ENCODE measurements at regions not wholly inside any gene's neighbourhood (a gene's known extent, or its start where the extent isn't known, plus 50 kb on each side); places are given as distances from the start of the nearest gene placed in this dataset.

GRCh38 chr12:53852992-53853391 lies 85.6 kb upstream of the HOXC13 start:
- H3K4me3 ChIP-seq (replicated peaks in 1 of 3; ENCODE audit: insufficient read depth in 1 of 3, low read depth in 2 of 3, low read length in 3 of 3): no peak overlapping the region
- no peak overlapping the region for H2AFZ ChIP-seq (ENCODE audit: low read length)
- no peaks in the 10 kb centered on the region for H3K4me1 ChIP-seq (ENCODE audit: insufficient read depth, low read length)
- BruUV-seq (replicated peaks): no TSS peak
- FAIRE-seq (no peak), ATAC-seq (no peak), DNase-seq (ENCODE audit: low spot score) (no peak)
- H3K79me2 ChIP-seq (ENCODE audit: insufficient read depth, low read length): no peaks in the 10 kb centered on the region
- H3K9ac ChIP-seq (ENCODE audit: insufficient read depth, low read depth, low read length): no peak overlapping the region
- in situ Hi-C loops (cut with HindIII; ENCODE audit: extremely low pct_ligation_motif_present, low pct_unique_long_range_greater_than_20kb): no loop called here
- intact Hi-C loops (cut with micrococcal nuclease; ENCODE audit: unreplicated experiment): no loop called here
- TF ChIP-seq HOXA9 (CRISPR knock-in tag; IDR thresholded peaks at IDR 0.05; ENCODE audit: borderline replicate concordance): no peak
- no peak for TF ChIP-seq SMYD3 (CRISPR knock-in tag; IDR thresholded peaks at IDR 0.05)
- no peak for TF ChIP-seq ZEB1 (IDR thresholded peaks at IDR 0.05; ENCODE audit: insufficient replicate concordance, low read depth)
- TF ChIP-seq, protein P1, sequence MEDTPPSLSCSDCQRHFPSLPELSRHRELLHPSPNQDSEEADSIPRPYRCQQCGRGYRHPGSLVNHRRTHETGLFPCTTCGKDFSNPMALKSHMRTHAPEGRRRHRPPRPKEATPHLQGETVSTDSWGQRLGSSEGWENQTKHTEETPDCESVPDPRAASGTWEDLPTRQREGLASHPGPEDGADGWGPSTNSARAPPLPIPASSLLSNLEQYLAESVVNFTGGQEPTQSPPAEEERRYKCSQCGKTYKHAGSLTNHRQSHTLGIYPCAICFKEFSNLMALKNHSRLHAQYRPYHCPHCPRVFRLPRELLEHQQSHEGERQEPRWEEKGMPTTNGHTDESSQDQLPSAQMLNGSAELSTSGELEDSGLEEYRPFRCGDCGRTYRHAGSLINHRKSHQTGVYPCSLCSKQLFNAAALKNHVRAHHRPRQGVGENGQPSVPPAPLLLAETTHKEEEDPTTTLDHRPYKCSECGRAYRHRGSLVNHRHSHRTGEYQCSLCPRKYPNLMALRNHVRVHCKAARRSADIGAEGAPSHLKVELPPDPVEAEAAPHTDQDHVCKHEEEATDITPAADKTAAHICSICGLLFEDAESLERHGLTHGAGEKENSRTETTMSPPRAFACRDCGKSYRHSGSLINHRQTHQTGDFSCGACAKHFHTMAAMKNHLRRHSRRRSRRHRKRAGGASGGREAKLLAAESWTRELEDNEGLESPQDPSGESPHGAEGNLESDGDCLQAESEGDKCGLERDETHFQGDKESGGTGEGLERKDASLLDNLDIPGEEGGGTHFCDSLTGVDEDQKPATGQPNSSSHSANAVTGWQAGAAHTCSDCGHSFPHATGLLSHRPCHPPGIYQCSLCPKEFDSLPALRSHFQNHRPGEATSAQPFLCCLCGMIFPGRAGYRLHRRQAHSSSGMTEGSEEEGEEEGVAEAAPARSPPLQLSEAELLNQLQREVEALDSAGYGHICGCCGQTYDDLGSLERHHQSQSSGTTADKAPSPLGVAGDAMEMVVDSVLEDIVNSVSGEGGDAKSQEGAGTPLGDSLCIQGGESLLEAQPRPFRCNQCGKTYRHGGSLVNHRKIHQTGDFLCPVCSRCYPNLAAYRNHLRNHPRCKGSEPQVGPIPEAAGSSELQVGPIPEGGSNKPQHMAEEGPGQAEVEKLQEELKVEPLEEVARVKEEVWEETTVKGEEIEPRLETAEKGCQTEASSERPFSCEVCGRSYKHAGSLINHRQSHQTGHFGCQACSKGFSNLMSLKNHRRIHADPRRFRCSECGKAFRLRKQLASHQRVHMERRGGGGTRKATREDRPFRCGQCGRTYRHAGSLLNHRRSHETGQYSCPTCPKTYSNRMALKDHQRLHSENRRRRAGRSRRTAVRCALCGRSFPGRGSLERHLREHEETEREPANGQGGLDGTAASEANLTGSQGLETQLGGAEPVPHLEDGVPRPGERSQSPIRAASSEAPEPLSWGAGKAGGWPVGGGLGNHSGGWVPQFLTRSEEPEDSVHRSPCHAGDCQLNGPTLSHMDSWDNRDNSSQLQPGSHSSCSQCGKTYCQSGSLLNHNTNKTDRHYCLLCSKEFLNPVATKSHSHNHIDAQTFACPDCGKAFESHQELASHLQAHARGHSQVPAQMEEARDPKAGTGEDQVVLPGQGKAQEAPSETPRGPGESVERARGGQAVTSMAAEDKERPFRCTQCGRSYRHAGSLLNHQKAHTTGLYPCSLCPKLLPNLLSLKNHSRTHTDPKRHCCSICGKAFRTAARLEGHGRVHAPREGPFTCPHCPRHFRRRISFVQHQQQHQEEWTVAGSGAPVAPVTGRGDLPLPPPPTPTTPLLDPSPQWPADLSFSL (CRISPR knock-in tag; IDR thresholded peaks at IDR 0.05): no peak
- no peak for TF ChIP-seq FOXP1 (IDR thresholded peaks at IDR 0.05)
- no peak for TF ChIP-seq FOXP1 (CRISPR knock-in tag; IDR thresholded peaks at IDR 0.05)
- no peak for TF ChIP-seq ZNF510 (CRISPR knock-in tag; IDR thresholded peaks at IDR 0.05; ENCODE audit: low read depth)
- TF ChIP-seq ZNF484 (CRISPR knock-in tag; IDR thresholded peaks at IDR 0.05; ENCODE audit: borderline replicate concordance, low read depth): no peak
- TF ChIP-seq CHD4 (IDR thresholded peaks at IDR 0.05; ENCODE audit: borderline replicate concordance, low read length): no peak
- no peak for TF ChIP-seq ZNF256 (CRISPR knock-in tag; conservative IDR thresholded peaks at IDR 0.05)
- TF ChIP-seq GATAD1 (CRISPR knock-in tag; IDR thresholded peaks at IDR 0.05): no peak
- TF ChIP-seq ZNF30 (CRISPR knock-in tag; IDR thresholded peaks at IDR 0.05): no peak
- no peak for TF ChIP-seq HDAC2 (CRISPR knock-in tag; IDR thresholded peaks at IDR 0.05)
- TF ChIP-seq CREBL2 (CRISPR knock-in tag; IDR thresholded peaks at IDR 0.05; ENCODE audit: borderline replicate concordance): no peak
- no peak for TF ChIP-seq CBX5 (CRISPR knock-in tag; IDR thresholded peaks at IDR 0.05; ENCODE audit: borderline replicate concordance)
- no peak for TF ChIP-seq GLI4 (CRISPR knock-in tag; IDR thresholded peaks at IDR 0.05; ENCODE audit: borderline replicate concordance)
- TF ChIP-seq, protein P2, sequence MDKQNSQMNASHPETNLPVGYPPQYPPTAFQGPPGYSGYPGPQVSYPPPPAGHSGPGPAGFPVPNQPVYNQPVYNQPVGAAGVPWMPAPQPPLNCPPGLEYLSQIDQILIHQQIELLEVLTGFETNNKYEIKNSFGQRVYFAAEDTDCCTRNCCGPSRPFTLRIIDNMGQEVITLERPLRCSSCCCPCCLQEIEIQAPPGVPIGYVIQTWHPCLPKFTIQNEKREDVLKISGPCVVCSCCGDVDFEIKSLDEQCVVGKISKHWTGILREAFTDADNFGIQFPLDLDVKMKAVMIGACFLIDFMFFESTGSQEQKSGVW (CRISPR knock-in tag; IDR thresholded peaks at IDR 0.05; ENCODE audit: borderline replicate concordance): no peak
- no peaks in the 10 kb centered on the region for H3K9me3 ChIP-seq (ENCODE audit: low read length)
- no peak overlapping the region for H3K27ac ChIP-seq (ENCODE audit: extremely low read length, insufficient read depth, low read length)
- CTCF ChIA-PET (ENCODE audit: low intra/inter-chr PET ratio, low total read pairs): no interaction called here
- H3K36me3 ChIP-seq (replicated peaks in 1 of 2; ENCODE audit: control insufficient read depth in 1 of 2, insufficient read depth in 2 of 2, low read length in 2 of 2): no peaks in the 10 kb centered on the region
- H3K4me2 ChIP-seq (ENCODE audit: low read depth, low read length): no peak overlapping the region
- no peaks in the 10 kb centered on the region for H4K20me1 ChIP-seq (ENCODE audit: insufficient read depth, low read length)
- POLR2A ChIA-PET: no interaction called here
- peaks cover 0 to 24% of the 10 kb centered on the region in 2 experiments; a peak in 4 of 5 replicates for H3K27me3 ChIP-seq (ENCODE audit: control insufficient read depth in 1 of 2, insufficient read depth in 2 of 2, low read length in 2 of 2)

Data from HepG2 (cell line).